ENCODE measurements at regions not wholly inside any gene's neighbourhood (a gene's known extent, or its start where the extent isn't known, plus 50 kb on each side); places are given as distances from the start of the nearest gene placed in this dataset.

DNA sequence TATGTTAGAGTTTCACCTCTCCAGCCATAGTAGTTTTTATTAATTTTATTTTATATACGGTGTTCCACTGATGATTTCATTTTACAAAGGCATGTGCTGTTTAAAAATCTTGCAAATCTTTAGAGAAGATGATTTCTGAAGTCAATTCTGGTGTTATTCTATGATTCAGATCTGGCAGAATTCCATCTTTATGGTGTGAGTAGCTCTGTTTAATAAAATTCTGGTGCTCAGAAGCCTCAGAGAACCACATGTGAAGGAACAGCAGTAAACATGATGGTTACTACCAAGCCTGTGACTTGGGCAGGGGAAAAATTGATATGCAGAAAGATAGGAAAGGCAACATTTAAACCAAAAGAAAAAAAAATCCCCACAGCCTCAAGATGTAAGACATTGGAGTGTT, 299.7 kb downstream of the NPR3 start:
- no peak for DNase-seq (ENCODE audit: extremely low read depth, insufficient read length)
- TF ChIP-seq, protein P1, sequence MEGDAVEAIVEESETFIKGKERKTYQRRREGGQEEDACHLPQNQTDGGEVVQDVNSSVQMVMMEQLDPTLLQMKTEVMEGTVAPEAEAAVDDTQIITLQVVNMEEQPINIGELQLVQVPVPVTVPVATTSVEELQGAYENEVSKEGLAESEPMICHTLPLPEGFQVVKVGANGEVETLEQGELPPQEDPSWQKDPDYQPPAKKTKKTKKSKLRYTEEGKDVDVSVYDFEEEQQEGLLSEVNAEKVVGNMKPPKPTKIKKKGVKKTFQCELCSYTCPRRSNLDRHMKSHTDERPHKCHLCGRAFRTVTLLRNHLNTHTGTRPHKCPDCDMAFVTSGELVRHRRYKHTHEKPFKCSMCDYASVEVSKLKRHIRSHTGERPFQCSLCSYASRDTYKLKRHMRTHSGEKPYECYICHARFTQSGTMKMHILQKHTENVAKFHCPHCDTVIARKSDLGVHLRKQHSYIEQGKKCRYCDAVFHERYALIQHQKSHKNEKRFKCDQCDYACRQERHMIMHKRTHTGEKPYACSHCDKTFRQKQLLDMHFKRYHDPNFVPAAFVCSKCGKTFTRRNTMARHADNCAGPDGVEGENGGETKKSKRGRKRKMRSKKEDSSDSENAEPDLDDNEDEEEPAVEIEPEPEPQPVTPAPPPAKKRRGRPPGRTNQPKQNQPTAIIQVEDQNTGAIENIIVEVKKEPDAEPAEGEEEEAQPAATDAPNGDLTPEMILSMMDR (IDR thresholded peaks at IDR 0.05; ENCODE audit: insufficient read depth, low read length, poor library complexity, severe bottlenecking) = no peak
- Histone ChIP-seq H3K27me3 (replicated peaks; ENCODE audit: control insufficient read depth, insufficient read depth, low read length) (no peaks in the 10 kb centered on the region), H3K36me3 (ENCODE audit: control insufficient read depth, insufficient read depth, low read length) (no peaks in the 10 kb centered on the region), H3K4me3 (replicated peaks; ENCODE audit: low read depth, low read length) (no peak overlapping the region)

DNA sequence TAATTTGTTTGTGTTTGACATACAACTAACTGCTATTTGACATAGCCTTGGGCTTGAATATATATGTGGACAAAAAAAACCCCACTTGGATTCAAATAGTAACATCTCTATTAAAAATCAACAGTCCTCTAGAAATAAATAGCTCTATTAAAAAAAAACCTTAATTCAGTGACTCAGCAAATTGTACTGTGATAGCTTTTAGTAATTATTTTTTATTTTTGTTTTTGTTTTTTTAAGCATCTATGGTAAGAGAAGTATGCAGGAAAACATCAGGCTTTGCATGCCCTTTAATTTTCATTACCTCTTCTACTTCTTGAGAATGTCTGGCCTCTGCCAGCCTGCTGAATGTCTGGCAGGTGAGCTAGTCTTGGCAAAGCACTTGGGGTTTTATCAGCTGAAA, 300.7 kb downstream of the NPR3 start:
- H3K27me3 ChIP-seq (replicated peaks; ENCODE audit: control insufficient read depth, insufficient read depth, low read length) = no peaks in the 10 kb centered on the region
- no peaks in the 10 kb centered on the region for H3K36me3 ChIP-seq (ENCODE audit: control insufficient read depth, insufficient read depth, low read length)
- no peak for DNase-seq (ENCODE audit: extremely low read depth, insufficient read length)
- TF ChIP-seq, protein P1 (IDR thresholded peaks at IDR 0.05; ENCODE audit: insufficient read depth, low read length, poor library complexity, severe bottlenecking) = no peak
- H3K4me3 ChIP-seq (replicated peaks; ENCODE audit: low read depth, low read length) = no peak overlapping the region

DNA sequence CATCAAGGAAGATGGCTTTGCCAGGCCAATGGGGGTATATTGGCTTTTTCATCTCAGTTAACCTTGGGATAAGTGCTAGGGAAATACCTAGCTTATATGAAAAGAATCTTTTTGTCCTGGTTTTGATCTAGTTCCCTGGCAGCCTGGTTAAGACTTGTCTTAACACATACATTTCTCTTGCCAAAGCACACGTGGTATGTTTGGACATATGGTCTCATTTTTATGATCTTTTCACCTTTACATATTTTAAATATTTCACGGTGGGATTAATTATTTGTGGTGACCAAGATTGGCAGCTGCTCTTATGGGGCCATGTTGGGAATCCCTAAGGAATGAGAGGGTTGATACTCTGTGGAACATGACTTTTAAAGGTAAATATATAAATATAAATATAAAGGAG, 312.5 kb downstream of the NPR3 start:
- Histone ChIP-seq H3K4me3 (replicated peaks; ENCODE audit: low read depth, low read length) (no peak overlapping the region), H3K27me3 (replicated peaks; ENCODE audit: control insufficient read depth, insufficient read depth, low read length) (no peaks in the 10 kb centered on the region), H3K36me3 (ENCODE audit: control insufficient read depth, insufficient read depth, low read length) (no peaks in the 10 kb centered on the region)
- DNase-seq (ENCODE audit: extremely low read depth, insufficient read length) = no peak
- TF ChIP-seq, protein P1 (IDR thresholded peaks at IDR 0.05; ENCODE audit: insufficient read depth, low read length, poor library complexity, severe bottlenecking) = no peak

DNA sequence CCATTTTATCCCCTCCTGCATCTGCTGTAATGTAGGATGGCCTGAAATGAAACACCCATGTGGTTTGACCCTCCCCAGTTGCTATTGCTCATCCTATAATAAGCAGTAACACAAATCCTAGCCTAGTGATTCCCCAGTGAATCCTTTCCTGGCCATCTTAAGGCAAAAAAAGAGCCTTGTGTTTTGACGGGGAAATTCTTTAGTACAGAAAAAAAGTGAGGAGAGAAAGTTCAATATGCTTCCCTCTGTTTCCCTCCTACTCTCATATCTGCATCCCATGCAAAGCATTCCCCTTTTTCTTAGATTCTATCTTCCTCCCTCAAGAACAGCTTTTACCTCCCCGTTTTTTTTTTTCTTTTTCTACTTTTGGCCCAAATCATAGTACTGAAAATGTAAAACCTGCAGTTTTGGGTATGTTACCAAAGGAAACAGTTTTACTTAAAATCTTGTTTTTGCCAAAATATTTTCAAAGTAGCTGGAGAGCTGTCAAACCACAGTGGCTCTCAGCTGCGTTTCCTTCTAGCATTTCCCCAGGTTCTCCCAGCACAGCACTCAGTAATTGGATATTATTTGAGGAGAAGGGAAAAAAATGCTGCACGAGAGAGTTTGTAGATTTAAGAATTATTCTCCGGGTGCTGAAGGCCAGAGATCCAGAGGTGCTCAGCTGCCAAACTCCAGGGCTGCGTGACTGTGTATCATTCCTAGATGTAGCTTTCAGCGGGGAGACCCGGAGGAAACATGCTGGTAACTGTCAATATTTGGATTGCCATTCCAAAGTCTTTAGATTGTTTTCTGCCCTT, 321.4 kb downstream of the NPR3 start:
- H3K4me3 ChIP-seq (replicated peaks; ENCODE audit: low read depth, low read length) = no peak overlapping the region
- no peaks in the 10 kb centered on the region for H3K27me3 ChIP-seq (replicated peaks; ENCODE audit: control insufficient read depth, insufficient read depth, low read length)
- TF ChIP-seq, protein P1 (IDR thresholded peaks at IDR 0.05; ENCODE audit: insufficient read depth, low read length, poor library complexity, severe bottlenecking) = no peak
- DNase-seq (ENCODE audit: extremely low read depth, insufficient read length) = no peak
- H3K36me3 ChIP-seq (ENCODE audit: control insufficient read depth, insufficient read depth, low read length) = no peaks in the 10 kb centered on the region

DNA sequence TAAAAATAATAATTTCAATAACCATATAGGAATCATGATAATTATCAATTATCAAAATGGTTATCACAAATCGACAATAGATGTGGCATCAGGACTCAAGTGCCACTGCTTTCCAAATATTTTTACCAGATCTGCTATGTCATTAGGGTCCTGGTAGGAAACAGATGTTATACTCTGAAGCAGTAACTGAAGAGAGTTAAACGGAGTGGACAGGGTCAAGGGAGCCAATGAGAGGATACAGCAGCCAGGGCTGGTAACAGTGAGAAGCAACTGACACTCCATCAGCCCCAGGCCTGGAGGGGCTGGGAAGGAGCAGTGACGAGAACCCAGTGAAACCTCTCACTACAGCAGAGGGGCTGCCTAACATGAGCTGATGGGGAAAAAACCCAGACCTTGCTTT, 322.4 kb downstream of the NPR3 start:
- no peak overlapping the region for H3K4me3 ChIP-seq (replicated peaks; ENCODE audit: low read depth, low read length)
- H3K36me3 ChIP-seq (ENCODE audit: control insufficient read depth, insufficient read depth, low read length) = no peaks in the 10 kb centered on the region
- TF ChIP-seq, protein P1 (IDR thresholded peaks at IDR 0.05; ENCODE audit: insufficient read depth, low read length, poor library complexity, severe bottlenecking) = no peak
- no peaks in the 10 kb centered on the region for H3K27me3 ChIP-seq (replicated peaks; ENCODE audit: control insufficient read depth, insufficient read depth, low read length)
- DNase-seq (ENCODE audit: extremely low read depth, insufficient read length) = no peak

All from GM06990 (cell line).